Renal cortex interstitium (tissue), 11 donors: ENCODE measurements at regions not wholly inside any gene's neighbourhood (a gene's known extent, or its start where the extent isn't known, plus 50 kb on each side); places are given as distances from the start of the nearest gene placed in this dataset.
"Not testable (repeated sequence)": the region's sequence is repeated elsewhere in the genome, so short reads cannot be mapped to it uniquely, and the experiment has no call there.

Source experiments
- DNase-seq, 11 donors: peaks; one replicate each; pipeline ENCODE4 v3.0.0-alpha.2; 2013; ENCODE audit warnings: low read depth in 9 of 11, low spot score in 4 of 11; ENCODE audit errors: extremely low read depth in 1 of 11

DNA sequence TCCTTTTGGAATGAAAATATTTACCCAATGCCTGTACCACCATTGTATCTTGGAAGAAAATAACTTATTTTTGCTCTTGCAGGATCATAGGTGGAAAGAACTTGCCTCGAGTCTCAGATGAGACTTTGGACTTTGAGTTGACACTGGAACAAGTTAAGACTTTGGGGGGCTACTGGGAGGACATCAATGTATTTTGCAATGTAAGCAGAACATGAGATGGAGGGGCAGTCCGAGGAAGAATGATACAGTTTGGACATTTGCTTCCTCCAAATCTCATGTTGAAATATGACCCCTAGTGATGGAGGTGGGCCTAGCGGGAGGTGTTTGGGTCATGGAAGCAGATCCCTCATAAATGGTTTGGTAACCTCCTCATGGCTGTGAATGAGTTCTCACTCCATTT lies 1428.6 kb downstream of the ZPLD1 start:
- no peak for DNase-seq

DNA sequence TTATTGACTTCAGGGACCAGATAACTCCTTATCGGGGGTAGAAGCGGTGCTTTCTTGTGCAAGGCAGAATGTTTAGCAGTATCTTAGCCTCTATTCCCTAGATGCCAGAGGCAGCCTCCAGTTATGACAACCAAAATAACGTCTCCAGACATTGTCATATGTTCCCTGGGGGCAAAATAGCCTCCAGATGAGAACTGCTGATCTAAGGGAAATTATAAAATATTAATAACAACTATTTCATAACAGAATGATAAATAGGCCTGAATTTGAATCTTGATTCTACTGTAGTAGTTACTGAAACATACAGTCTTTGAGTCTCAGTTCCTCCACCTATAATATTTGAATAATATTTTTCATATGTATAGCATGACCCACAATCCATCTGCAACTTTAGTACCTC lies 1431.3 kb downstream of the ZPLD1 start:
- DNase-seq: no peak

DNA sequence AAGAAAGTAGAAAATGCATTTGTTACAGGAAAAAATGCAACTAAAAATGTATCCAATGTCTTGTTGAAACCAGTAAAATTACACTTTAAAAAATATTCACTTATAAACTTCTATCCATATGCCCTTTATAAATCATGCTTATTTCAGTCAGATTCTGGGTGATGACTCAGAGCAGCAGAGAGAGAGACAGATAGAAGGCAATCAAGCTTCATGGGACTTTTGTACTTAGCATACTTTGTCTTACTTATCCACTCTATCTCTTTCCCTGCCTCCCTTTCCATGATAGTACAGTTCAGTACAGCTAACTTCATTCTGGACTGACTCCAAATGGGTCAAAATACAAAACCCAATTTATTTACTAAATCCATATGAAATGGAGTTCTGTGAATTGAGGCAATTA lies 1438.2 kb downstream of the ZPLD1 start:
- DNase-seq: no peak

DNA sequence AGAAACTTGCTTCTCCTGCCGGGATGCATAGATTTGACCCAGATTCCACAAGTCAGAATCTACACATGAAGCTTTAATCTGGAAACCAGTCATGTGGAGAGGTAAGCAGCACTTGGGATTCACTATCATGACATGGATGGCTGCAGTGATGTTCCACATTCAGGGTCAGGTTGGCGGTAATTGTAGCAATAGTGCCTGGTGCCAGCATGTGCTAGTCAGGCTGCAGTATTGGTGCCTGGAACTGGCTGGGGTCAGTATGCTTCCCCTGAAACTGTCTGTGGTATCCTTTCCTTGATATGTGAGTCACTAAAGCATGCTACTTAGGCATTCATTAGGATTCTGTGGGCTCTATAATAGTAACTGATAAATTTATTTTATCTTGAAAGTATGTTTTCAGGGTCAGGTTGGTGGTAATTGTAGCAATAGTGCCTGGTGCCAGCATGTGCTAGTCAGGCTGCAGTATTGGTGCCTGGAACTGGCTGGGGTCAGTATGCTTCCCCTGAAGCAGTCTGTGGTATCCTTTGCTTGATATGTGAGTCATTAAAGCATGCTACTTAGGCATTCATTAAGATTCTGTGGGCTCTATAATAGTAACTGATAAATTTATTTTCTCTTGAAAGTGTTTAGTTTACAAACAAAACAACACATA lies 1439.2 kb downstream of the ZPLD1 start:
- DNase-seq: no peak

DNA sequence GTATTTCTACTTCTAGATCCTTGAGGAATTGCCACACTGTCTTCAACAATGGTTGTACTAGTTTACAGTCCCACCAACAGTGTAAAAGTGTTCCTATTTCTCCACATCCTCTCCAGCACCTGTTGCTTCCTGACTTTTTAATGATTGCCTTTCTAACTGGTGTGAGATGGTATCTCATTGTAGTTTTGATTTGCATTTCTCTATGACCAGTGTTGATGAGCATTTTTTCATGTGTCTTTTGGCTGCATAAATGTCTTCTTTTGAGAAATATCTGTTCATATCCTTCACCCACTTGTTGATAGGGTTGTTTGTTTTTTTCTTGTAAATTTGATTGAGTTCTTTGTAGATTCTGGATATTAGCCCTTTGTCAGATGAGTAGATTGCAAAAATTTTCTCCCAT lies 1447.0 kb downstream of the ZPLD1 start:
- DNase-seq: not testable (repeated sequence)

DNA sequence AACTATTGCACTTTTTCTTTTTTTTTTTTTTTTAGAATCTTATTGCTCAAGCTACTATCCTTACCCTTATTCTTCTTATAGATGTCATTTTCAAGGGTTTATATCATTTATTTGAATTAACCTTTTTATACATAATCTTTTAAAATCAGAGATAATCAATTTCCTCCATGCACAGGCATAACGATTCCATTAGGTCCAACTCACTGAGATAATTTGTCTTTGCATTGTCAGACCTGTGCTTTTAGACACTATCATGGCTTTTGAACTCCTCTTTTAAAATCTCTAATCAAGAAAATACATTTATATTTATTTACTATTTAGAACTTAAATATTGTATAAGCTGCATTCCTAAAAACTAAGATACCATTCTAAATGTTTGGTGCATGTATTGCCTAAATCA lies 1454.9 kb downstream of the ZPLD1 start:
- DNase-seq: no peak

DNA sequence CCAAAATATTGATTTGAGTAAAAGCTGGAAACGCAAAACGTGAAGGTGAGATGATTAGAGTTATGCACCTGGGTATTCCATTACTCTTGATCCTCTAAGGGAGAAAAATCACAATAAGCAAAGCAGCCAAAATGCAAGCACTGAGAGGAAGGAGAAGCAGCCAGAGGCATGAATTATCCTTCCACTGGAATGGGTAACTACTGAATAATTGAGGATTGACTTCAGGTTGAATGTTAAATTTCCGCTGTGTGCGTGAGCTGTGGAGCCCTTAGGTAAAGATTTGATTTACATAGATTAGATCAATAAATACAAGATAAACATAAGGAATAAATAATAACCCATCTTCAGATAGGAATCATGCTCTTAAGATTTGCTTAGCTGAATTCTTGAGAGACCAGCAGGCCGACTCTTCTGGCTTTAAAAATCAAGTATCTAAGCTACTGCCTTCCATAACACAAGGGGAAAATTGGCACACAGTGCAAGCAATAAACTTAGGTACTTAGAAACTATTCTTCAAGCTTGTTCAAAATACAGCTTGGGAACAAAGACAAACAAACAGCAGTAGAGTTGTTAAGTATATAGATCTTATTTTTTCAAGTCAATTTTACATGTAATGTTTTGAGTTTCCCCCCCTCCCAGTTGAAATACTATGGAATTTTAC lies 1459.5 kb downstream of the ZPLD1 start:
- no peak for DNase-seq

DNA sequence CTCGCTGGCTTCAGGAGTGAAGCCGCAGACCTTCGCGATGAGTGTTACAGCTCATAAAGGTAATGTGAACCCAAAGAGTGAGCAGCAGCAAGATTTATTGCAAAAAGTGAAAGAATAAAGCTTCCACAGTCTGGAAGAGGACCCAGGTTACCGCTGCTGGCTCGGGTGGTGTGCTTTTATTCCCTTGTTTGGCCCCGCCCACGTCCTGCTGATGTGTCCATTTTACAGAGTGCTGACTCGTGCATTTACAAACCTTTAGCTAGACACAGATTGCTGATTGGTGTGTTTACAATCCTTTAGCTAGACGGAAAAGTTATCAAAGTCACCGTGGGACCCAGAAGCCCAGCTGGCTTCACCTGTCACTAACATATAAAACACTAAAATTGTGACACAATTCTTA lies 1464.5 kb downstream of the ZPLD1 start:
- DNase-seq: no peak

DNA sequence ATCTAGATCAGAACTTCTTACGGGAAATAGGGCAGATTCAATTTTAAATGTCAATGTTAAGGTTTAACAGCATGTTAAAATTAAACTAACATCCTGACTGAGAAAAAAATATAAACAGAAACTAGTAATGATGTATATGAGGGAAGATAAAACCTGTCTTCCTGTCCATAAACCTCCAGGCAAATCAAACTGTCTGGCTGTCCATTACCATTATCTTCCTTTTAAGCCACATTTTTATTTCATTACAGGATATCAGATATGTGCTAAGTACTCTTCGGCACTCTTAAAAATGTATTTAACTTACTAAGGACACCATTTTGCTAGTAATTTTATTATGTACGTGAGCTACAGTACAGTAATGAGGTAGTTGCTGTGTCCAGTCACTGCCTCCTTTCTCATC lies 1461.7 kb upstream of the ALCAM start:
- DNase-seq: no peak

DNA sequence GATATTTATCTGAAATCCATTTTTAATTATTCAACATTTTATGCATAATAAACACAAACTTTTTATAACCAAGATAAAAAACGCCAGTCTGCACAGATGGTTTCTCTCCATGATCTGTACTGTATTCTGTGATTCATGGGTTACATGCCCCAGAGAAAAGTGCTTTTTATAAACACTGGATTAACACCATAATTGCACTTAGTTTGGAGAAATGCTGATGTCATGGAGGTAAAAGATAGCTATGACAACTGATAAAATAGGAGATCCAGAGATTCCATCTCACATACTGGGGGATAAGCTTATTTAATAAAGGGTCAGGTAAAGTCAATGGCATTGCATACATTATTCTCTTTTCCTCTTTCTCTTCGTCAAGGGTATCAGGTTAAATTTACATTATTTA lies 1460.4 kb upstream of the ALCAM start:
- no peak for DNase-seq

DNA sequence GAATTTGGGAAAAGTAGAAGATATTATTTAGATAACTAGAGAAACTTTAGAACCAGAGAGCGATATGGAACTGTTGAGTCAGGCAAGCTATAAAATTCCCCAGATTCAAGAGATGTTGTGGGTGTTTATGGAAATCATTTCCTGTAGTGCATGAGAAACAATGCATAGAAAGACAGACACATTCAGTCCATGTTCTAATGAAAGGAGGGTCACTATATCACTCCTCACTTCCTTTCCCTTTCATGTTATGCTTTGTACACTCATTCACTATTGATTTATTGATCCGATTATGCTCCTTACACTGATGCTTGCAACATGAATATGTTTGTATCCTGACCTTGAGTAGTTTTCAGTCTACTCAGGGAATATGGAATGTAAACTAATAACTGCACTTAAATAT lies 1459.9 kb upstream of the ALCAM start:
- DNase-seq: no peak

DNA sequence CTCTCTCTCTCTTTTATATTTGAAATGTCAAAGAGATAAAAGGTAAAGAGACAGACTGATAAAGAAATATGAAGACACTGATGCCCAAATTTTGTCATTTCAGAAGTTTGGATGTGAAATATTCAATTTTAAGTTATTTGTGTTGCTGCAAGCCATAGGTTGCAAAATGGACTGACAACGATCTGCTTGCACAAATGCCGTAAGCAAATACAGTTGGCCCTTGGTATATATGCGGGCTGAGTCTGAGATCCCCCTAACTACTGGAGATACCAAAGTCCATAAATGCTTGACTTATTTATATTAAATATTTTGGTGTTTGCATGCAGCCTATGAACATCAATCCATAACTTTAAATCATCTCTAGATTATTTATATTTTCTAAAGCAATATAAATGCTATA lies 1459.1 kb upstream of the ALCAM start:
- DNase-seq: no peak

DNA sequence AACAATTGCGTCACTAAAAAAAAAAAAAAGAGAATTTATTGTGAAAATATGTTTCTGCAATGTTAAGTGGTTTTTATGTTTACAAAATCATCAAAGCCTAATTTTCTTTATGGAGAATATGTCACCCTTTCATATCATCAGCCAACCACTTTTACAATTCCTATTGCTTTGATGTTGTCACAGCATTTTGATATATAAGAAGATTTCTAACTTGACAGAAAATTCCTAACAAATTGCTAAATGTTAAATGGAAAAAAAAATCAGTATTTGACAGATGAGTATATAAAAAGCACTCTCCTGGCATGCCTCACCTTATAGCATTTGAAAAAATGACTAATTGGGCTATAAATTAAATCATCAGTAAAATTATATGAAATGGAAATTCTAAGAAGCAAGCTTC lies 1457.3 kb upstream of the ALCAM start:
- no peak for DNase-seq

DNA sequence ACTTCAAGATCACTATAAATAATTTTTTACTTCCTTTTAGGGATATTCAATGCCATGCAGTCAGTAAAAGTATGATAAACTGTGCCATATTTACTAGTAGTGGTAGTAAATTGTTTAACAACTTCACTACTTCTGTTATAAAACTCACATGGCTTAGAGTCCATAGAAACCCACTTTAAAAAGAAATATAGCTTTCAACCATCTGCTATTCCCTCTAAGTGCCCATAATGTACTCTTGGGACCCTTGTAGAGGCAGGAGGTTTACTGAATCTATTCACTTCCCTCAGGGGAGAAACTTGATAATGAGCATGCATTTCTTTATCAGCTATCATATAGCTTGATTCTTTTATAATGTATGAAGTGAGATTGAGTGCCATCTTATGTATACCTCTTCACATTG lies 1448.4 kb upstream of the ALCAM start:
- no peak for DNase-seq

DNA sequence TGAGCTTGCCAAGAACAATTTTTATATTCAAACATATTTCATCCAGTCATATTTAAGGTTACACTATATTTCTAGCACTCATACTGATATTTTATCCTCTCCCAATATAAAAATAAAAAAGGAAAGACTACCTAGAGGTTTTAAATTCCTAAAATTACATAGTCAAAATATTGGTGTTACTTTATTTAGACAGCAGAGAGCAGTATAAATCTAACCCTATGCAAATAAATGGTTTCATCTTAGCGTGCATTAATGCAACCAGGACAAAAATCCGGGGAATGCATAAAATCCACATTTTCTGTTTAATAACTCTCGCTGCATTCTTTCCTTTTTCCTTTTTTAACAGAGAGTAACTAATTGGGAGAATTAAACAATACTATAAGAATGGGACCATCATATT lies 1447.4 kb upstream of the ALCAM start:
- DNase-seq: no peak

DNA sequence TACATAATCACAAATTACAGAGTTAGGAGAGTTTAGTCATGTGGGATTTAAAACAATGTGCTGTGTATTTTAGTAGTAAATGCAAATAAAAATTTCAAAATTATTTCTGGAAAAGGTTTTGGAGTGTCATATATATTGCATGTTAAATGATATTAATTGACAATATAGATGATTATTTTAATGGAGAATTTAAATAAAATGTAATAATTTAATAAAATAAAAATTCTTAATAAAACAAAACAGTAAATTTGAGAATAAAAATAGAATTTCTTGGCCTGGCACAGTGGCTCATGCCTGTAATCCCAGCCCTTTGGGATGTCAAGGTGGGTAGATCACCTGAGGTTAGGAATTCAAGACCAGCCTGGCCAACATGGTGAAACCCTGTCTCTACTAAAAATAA lies 1442.8 kb upstream of the ALCAM start:
- no peak for DNase-seq

DNA sequence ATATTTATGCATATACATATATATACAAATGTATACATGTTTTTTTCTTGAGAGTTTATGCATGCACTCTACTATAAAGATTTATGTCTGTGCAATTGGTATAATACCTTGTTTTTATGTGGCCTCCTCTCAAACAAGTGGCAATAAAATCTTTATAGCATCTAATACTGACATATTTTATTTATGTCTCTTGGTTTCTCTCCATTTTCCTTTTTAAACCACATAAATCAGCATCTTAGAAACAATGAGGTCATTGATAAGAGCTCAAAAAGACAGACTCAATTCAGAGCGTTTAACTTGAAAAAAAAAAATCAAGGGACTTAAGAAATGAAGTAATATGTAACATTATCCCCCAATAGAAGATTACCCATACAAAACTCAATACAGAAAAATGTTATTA lies 1442.2 kb upstream of the ALCAM start:
- no peak for DNase-seq

DNA sequence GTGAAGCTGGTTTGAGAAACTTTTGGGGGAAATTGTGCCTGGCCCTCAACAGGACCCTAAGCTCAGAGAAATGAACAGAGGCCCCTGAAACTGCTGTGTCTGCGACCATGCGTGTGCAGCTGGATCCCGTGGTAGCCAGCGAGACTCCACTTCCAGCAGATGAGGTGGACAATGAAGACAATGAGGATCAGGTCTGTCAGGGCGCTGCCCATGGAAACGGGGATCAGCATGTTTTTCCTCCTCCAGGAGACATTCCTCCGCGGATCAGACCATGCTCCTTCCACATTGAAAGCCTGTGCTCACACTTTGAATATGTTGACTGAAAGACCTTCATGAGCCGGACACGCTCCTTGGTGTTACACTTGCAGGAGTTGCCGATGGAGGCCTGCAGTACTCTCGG lies 1439.8 kb upstream of the ALCAM start:
- DNase-seq: no peak

DNA sequence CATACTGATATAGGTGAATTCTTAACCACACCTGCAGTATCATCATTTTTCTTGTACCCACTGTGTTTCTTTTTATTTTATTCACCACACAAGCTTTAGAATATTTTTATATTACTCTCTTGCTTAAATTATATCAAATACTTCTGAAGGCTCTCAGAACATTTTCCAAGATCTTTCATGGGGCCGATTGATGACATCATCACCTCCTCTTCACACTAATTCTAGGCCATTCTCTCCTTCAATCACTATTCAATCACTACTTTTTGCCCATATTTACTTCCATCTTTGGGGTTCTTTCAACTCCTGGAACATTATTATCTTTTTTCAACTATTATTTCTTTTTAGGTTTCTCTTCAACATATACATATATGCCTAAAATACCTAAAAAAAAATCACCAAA lies 1438.8 kb upstream of the ALCAM start:
- no peak for DNase-seq

DNA sequence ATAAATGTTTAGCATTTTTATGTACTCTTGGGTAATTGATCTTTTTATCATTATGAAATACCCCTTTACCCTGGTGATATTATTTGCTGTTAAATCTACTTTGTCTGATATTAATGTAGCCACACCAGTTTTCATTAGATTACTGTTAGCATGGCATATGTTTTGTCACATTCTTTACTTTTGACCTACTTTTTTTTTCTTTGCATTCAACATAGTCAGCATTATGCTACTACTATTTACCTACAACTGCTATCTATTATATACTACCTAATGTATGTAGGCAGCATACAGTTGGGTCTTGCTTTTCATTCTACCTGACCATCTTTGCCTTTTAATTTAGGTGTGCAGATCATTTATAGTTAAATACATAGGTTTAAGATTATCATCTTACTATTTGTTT lies 1429.6 kb upstream of the ALCAM start:
- DNase-seq: no peak

DNA sequence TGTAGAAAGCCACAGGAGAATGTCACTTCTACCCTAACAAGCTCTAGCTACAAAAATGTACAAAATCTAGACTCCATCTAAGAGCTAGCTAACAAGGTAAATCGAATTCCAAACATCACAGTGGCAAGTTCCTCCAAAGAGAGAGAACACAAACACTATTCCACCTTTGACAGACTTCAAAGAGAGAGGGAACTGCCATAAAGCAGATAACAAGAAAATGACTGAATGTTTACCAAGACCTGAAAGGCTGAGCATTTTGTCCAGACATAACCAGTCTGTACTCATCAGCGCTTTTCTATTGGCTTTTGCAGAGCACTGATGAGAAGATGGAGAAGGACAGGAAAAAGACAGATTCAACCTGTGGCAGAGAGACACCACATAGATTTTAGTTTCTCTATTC lies 1419.6 kb upstream of the ALCAM start:
- no peak for DNase-seq
